Right lobe of liver (tissue), 4 donors: ENCODE measurements at regions not wholly inside any gene's neighbourhood (a gene's known extent, or its start where the extent isn't known, plus 50 kb on each side); places are given as distances from the start of the nearest gene placed in this dataset.

Experiments used
- POLR2A ChIP-seq: fragments of 450-650 bp; IDR thresholded peaks from one replicate; pipeline ENCODE4 v1.6.1; 2017; ENCODE audit warnings: antibody characterized with exemption, mild to moderate bottlenecking
- TF ChIP-seq, protein P1 (sequence below), 4 donors: fragments of 200-600 bp in 3 of 4; fragments of 450-650 bp in 1 of 4; IDR thresholded peaks; one replicate each; pipeline versions ENCODE4 v1.5.1 to v1.8.0; 2016 to 2022; ENCODE audit warnings: antibody characterized with exemption in 4 of 4, mild to moderate bottlenecking in 2 of 4
- donor health status: DM: no; HTN: no; CAD: no.
- donor health status: DM: no; HTN: no; CAD: no.
- donor health status: DM: no; HTN: yes; CAD: no.

DNA sequence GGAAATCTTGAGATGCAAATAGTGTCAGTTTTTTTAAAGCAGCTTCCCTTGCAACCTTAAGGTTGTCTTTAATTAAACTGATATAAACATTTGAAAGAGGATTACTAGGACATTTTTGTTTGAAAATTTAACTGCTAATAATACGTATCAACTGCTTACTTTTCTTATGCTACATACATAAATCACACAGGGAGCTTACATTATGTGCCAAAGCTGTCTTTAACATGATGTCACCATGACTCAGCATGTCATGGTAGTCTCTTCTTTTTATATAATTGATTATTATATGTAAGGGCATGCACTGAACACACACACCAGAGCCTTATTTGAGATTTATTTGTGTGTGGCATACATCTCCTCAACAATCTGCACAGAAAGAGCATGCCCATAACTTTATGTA, 63.0 kb upstream of the PTHLH start:
- TF ChIP-seq, protein P1, sequence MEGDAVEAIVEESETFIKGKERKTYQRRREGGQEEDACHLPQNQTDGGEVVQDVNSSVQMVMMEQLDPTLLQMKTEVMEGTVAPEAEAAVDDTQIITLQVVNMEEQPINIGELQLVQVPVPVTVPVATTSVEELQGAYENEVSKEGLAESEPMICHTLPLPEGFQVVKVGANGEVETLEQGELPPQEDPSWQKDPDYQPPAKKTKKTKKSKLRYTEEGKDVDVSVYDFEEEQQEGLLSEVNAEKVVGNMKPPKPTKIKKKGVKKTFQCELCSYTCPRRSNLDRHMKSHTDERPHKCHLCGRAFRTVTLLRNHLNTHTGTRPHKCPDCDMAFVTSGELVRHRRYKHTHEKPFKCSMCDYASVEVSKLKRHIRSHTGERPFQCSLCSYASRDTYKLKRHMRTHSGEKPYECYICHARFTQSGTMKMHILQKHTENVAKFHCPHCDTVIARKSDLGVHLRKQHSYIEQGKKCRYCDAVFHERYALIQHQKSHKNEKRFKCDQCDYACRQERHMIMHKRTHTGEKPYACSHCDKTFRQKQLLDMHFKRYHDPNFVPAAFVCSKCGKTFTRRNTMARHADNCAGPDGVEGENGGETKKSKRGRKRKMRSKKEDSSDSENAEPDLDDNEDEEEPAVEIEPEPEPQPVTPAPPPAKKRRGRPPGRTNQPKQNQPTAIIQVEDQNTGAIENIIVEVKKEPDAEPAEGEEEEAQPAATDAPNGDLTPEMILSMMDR (IDR thresholded peaks at IDR 0.05) = no peak
- TF ChIP-seq POLR2A = no peak
